HCT116 (cell line): ENCODE measurements at regions not wholly inside any gene's neighbourhood (a gene's known extent, or its start where the extent isn't known, plus 50 kb on each side); places are given as distances from the start of the nearest gene placed in this dataset.

Source experiments
- ATF3 ChIP-seq: IDR thresholded peaks from 2 replicates; pipeline ENCODE4 v1.6.1; 2012
- CBX3 ChIP-seq: IDR thresholded peaks from 2 replicates; pipeline ENCODE4 v1.6.1; 2012; ENCODE audit warnings: low read depth
- CEBPB ChIP-seq: IDR thresholded peaks from 2 replicates; pipeline ENCODE4 v1.6.1; 2012; ENCODE audit warnings: low read depth
- CTCF ChIP-seq, 3 experiments: fragments of 200-600 bp in 1 of 3; sonication (generic) in 1 of 3; IDR thresholded peaks in 2 of 3; conservative IDR thresholded peaks in 1 of 3; 2 replicates each; pipeline ENCODE4 v1.5.1; 2012 to 2017; ENCODE audit warnings: low read depth in 2 of 3, low read length in 2 of 3, antibody characterized with exemption in 1 of 3, borderline replicate concordance in 1 of 3, control low read depth in 1 of 3, mild to moderate bottlenecking in 1 of 3, mixed read lengths in 1 of 3, mixed run types in 1 of 3, moderate library complexity in 1 of 3; ENCODE audit not compliant: insufficient read depth in 1 of 3
- EZH2phosphoT487 ChIP-seq: fragments of 200-600 bp; IDR thresholded peaks from 2 replicates; pipeline ENCODE4 v1.6.1; 2018; ENCODE audit warnings: antibody characterized with exemption, borderline replicate concordance
- MAX ChIP-seq: IDR thresholded peaks from 2 replicates; pipeline ENCODE4 v1.6.1; 2012
- POLR2A ChIP-seq: IDR thresholded peaks from 2 replicates; pipeline ENCODE4 v1.7.0; 2011; ENCODE audit warnings: borderline replicate concordance; ENCODE audit not compliant: insufficient read depth, insufficient read length; ENCODE audit errors: extremely low read depth
- POLR2AphosphoS5 ChIP-seq: IDR thresholded peaks from 2 replicates; pipeline ENCODE4 v1.6.1; 2011; ENCODE audit warnings: mild to moderate bottlenecking, low read depth, low read length, moderate library complexity
- RAD21 ChIP-seq: IDR thresholded peaks from 2 replicates; pipeline ENCODE4 v1.6.1; 2012; ENCODE audit warnings: low read depth, mild to moderate bottlenecking
- SRF ChIP-seq: IDR thresholded peaks from 2 replicates; pipeline ENCODE4 v1.6.1; 2012; ENCODE audit warnings: low read depth
- TCF7L2 ChIP-seq: IDR thresholded peaks from 2 replicates; pipeline ENCODE4 v1.7.0; 2011; ENCODE audit warnings: borderline replicate concordance, inconsistent platforms; ENCODE audit not compliant: insufficient read depth, insufficient read length; ENCODE audit errors: extremely low read depth
- ZNF274 ChIP-seq: fragments of 200-500 bp; sonication (Bioruptor generic); IDR thresholded peaks from 2 replicates; pipeline ENCODE4 v1.6.1; 2014; ENCODE audit warnings: mild to moderate bottlenecking, low read depth, low read length, inconsistent platforms
- TF ChIP-seq, protein P1 (sequence below): IDR thresholded peaks from 2 replicates; pipeline ENCODE4 v1.6.1; 2012; ENCODE audit warnings: low read depth
- TF ChIP-seq, protein P2 (sequence below): IDR thresholded peaks from 2 replicates; pipeline ENCODE4 v1.6.1; 2011; ENCODE audit warnings: mild to moderate bottlenecking, low read length, moderate library complexity; ENCODE audit not compliant: insufficient replicate concordance; ENCODE audit errors: extremely low read depth

DNA sequence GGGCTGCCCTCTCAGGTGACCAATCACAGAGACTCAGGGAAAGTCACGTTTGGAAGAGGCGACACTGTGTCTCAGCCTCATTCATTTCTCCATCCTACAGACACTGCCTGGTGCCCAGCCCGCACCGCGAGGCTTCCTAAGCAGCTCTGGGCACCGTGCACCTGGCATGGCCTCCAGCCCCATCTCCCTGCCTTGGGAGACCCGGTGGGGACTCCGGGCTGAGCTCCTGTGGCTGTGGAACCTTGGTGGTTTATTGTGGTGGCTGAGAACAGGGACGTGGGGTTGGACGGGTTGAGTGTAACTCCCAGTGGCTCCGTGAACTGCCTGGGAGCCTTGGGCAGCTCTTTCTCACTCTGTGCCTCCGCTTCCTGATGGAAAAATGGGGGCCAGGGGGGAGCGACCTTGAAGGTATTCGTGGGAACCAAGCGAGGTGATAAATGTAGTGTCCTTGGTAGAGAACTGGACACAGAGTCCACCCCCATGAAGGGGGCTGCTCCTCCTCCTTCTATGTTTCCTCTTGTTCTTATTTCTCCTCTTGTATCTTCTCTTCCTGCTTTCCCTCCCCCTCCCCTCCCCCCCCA is 215.4 kb downstream of the SEC14L1 start:
- no peak for TF ChIP-seq CTCF (IDR thresholded peaks at IDR 0.05 in 2 of 3, conservative IDR thresholded peaks at IDR 0.05 in 1 of 3; ENCODE audit: borderline replicate concordance in 1 of 3, insufficient read depth in 1 of 3, low read depth in 2 of 3, low read length in 2 of 3)
- no peak for TF ChIP-seq CEBPB
- TF ChIP-seq POLR2AphosphoS5 = no peak
- TF ChIP-seq, protein P1, sequence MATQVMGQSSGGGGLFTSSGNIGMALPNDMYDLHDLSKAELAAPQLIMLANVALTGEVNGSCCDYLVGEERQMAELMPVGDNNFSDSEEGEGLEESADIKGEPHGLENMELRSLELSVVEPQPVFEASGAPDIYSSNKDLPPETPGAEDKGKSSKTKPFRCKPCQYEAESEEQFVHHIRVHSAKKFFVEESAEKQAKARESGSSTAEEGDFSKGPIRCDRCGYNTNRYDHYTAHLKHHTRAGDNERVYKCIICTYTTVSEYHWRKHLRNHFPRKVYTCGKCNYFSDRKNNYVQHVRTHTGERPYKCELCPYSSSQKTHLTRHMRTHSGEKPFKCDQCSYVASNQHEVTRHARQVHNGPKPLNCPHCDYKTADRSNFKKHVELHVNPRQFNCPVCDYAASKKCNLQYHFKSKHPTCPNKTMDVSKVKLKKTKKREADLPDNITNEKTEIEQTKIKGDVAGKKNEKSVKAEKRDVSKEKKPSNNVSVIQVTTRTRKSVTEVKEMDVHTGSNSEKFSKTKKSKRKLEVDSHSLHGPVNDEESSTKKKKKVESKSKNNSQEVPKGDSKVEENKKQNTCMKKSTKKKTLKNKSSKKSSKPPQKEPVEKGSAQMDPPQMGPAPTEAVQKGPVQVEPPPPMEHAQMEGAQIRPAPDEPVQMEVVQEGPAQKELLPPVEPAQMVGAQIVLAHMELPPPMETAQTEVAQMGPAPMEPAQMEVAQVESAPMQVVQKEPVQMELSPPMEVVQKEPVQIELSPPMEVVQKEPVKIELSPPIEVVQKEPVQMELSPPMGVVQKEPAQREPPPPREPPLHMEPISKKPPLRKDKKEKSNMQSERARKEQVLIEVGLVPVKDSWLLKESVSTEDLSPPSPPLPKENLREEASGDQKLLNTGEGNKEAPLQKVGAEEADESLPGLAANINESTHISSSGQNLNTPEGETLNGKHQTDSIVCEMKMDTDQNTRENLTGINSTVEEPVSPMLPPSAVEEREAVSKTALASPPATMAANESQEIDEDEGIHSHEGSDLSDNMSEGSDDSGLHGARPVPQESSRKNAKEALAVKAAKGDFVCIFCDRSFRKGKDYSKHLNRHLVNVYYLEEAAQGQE = no peak
- no peak; the same call in 1 of the 2 replicates for TF ChIP-seq MAX
- no peak for TF ChIP-seq TCF7L2
- no peak for TF ChIP-seq RAD21
- no peak for TF ChIP-seq POLR2A
- TF ChIP-seq ZNF274 = no peak
- TF ChIP-seq, protein P2, sequence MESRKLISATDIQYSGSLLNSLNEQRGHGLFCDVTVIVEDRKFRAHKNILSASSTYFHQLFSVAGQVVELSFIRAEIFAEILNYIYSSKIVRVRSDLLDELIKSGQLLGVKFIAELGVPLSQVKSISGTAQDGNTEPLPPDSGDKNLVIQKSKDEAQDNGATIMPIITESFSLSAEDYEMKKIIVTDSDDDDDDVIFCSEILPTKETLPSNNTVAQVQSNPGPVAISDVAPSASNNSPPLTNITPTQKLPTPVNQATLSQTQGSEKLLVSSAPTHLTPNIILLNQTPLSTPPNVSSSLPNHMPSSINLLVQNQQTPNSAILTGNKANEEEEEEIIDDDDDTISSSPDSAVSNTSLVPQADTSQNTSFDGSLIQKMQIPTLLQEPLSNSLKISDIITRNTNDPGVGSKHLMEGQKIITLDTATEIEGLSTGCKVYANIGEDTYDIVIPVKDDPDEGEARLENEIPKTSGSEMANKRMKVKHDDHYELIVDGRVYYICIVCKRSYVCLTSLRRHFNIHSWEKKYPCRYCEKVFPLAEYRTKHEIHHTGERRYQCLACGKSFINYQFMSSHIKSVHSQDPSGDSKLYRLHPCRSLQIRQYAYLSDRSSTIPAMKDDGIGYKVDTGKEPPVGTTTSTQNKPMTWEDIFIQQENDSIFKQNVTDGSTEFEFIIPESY = no peak
- no peak for TF ChIP-seq EZH2phosphoT487
- TF ChIP-seq CBX3 = no peak
- no peak for TF ChIP-seq SRF
- TF ChIP-seq ATF3 = no peak
